Adrenal gland (tissue), 9 donors: ENCODE measurements at regions not wholly inside any gene's neighbourhood (a gene's known extent, or its start where the extent isn't known, plus 50 kb on each side); places are given as distances from the start of the nearest gene placed in this dataset.
"Not testable (repeated sequence)": the region's sequence is repeated elsewhere in the genome, so short reads cannot be mapped to it uniquely, and the experiment has no call there.

Source experiments
- DNase-seq, 7 donors: peaks; one replicate each; pipeline ENCODE4 v3.0.0-alpha.2; 2019 to 2020
- H3K27ac ChIP-seq, 5 donors: fragments of 200-600 bp; sonication (generic) in 4 of 5; 1 replicate in 3 of 5; 2 replicates in 2 of 5; pipeline versions ENCODE4 v1.5.1 to v1.8.0; 2016 to 2020; ENCODE audit warnings: mild to moderate bottlenecking in 1 of 5
- H3K27me3 ChIP-seq: fragments of 200-600 bp; 2 replicates; pipeline ENCODE4 v1.8.0; 2021
- H3K36me3 ChIP-seq, 2 donors: fragments of 200-600 bp; replicated peaks in 1 of 2; 1 replicate in 1 of 2; 2 replicates in 1 of 2; pipeline versions ENCODE4 v1.5.1 to v1.8.0; 2018 to 2022
- H3K4me1 ChIP-seq, 2 donors: fragments of 200-600 bp; replicated peaks in 1 of 2; 1 replicate in 1 of 2; 2 replicates in 1 of 2; pipeline versions ENCODE4 v1.5.1 to v1.8.0; 2018 to 2021
- H3K4me3 ChIP-seq, 4 donors: fragments of 200-600 bp; sonication (generic) in 3 of 4; one replicate each; pipeline ENCODE4 v1.5.1; 2016 to 2018
- H3K9me3 ChIP-seq, 3 donors: fragments of 200-600 bp; sonication (generic) in 1 of 3; replicated peaks in 1 of 3; 1 replicate in 2 of 3; 2 replicates in 1 of 3; pipeline versions ENCODE4 v1.5.1 to v1.8.0; 2016 to 2021
- CTCF ChIP-seq, 6 experiments: fragments of 450-650 bp in 4 of 6; fragments of 200-600 bp in 2 of 6; sonication (generic) in 1 of 6; IDR thresholded peaks; 1 replicate in 5 of 6; 2 replicates in 1 of 6; pipeline versions ENCODE4 v1.5.1 to v1.8.0; 2016 to 2021; ENCODE audit warnings: antibody characterized with exemption in 6 of 6, mild to moderate bottlenecking in 2 of 6, moderate library complexity in 1 of 6
- POLR2A ChIP-seq, 2 donors: fragments of 450-650 bp; IDR thresholded peaks; one replicate each; pipeline ENCODE4 v1.6.1; 2017; ENCODE audit warnings: antibody characterized with exemption in 2 of 2, mild to moderate bottlenecking in 2 of 2, moderate library complexity in 1 of 2
- WGBS, 4 donors: extraction: QIAGEN DNeasy Blood & Tissue Kit in 2 of 4; methylation state at CpG; one replicate each; pipeline versions ENCODE4 v1.1.5 to v1.1.7; 2013 to 2017; 5-methylcytosine and 5-hydroxymethylcytosine counted together
- intact Hi-C, 2 donors: fragments of 100-400 bp; cut with DNase I; formaldehyde crosslinking; loops; one replicate each; pipeline versions ENCODE4 v1.14.1 to v1.15.0; 2022 to 2023
- donor health status: healthy with polysubstance abuse.
- donor health status: Bipolar disorder and iron deficiency.
- donor health status: DM: yes; HTN: yes; CAD: no.
- donor health status: DM: no; HTN: no; CAD: no.
- donor health status: DM: no; HTN: no; CAD: no.

GRCh38 chr1:185432948-185433347, 115.9 kb upstream of the IVNS1ABP start:
- Histone ChIP-seq H3K36me3 (no peaks in the 10 kb centered on the region), H3K27me3 (no peaks in the 10 kb centered on the region), H3K9me3 (no peaks in the 10 kb centered on the region), H3K27ac (no peak overlapping the region), H3K4me1 (no peaks in the 10 kb centered on the region), H3K4me3 (no peak overlapping the region)
- no peak for DNase-seq
- intact Hi-C loops, result no loop called here
- WGBS, 4 donors, result 89 to 98% (median 95%) methylated on average over 1 to 2 of the region's 2 CpGs
- no peak for TF ChIP-seq CTCF (IDR thresholded peaks at IDR 0.05)
- TF ChIP-seq POLR2A (IDR thresholded peaks at IDR 0.05), result no peak

- no peak for DNase-seq
- H3K27ac ChIP-seq, result no peak overlapping the region
- no peaks in the 10 kb centered on the region for H3K36me3 ChIP-seq
- WGBS, 4 donors, result 69 to 85% (median 77%) methylated on average over 5 of the region's 5 CpGs
- intact Hi-C loops, result no loop called here
- H3K4me1 ChIP-seq, result peaks cover 0 to 6% of the 10 kb centered on the region in 2 donors
- TF ChIP-seq POLR2A (IDR thresholded peaks at IDR 0.05), result no peak
- no peak for TF ChIP-seq CTCF (IDR thresholded peaks at IDR 0.05)
- no peak overlapping the region for H3K4me3 ChIP-seq
- no peaks in the 10 kb centered on the region for H3K9me3 ChIP-seq
- H3K27me3 ChIP-seq, result no peaks in the 10 kb centered on the region
Measured at GRCh38 chr1:185431612-185432011, 114.6 kb upstream of the IVNS1ABP start.

- intact Hi-C loops, result loop anchor here (10.0 kb wide), 2 partner anchors 245 to 255 kb away; no protein-coding TSS in a partner anchor
- H3K36me3 ChIP-seq, DNase-seq, H3K4me1 ChIP-seq, H3K27me3 ChIP-seq, H3K4me3 ChIP-seq, H3K27ac ChIP-seq, H3K9me3 ChIP-seq: not testable (repeated sequence)
- 92 to 97% (median 94%) methylated on average over 1 of the region's 1 CpG for WGBS, 4 donors
Measured at GRCh38 chr1:185429668-185430067, 112.6 kb upstream of the IVNS1ABP start.

GRCh38 chr1:185427776-185428175, 110.7 kb upstream of the IVNS1ABP start:
- no peak for DNase-seq
- TF ChIP-seq POLR2A (IDR thresholded peaks at IDR 0.05), result no peak
- TF ChIP-seq CTCF (IDR thresholded peaks at IDR 0.05), result no peak
- H3K36me3 ChIP-seq, result no peaks in the 10 kb centered on the region
- peaks cover 0 to 8% of the 10 kb centered on the region in 2 donors for H3K4me1 ChIP-seq
- no peak overlapping the region for H3K27ac ChIP-seq
- H3K4me3 ChIP-seq, result no peak overlapping the region
- 80 to 85% (median 84%) methylated on average over 3 of the region's 3 CpGs for WGBS, 4 donors
- H3K9me3 ChIP-seq, result no peaks in the 10 kb centered on the region
- no peaks in the 10 kb centered on the region for H3K27me3 ChIP-seq
- intact Hi-C loops, result loop anchor here (10.0 kb wide), 2 partner anchors 247 to 257 kb away; no protein-coding TSS in a partner anchor

GRCh38 chr1:185427264-185427663, 110.2 kb upstream of the IVNS1ABP start:
- H3K4me3 ChIP-seq, result no peak overlapping the region
- no peak for TF ChIP-seq POLR2A (IDR thresholded peaks at IDR 0.05)
- no peak for TF ChIP-seq CTCF (IDR thresholded peaks at IDR 0.05)
- no peaks in the 10 kb centered on the region for H3K36me3 ChIP-seq
- no peak for DNase-seq
- H3K27ac ChIP-seq, result no peak overlapping the region
- intact Hi-C loops, result loop anchor here (10.0 kb wide), 2 partner anchors 248 to 258 kb away; no protein-coding TSS in a partner anchor
- no peaks in the 10 kb centered on the region for H3K27me3 ChIP-seq
- H3K9me3 ChIP-seq, result no peaks in the 10 kb centered on the region
- WGBS, 4 donors, result 48 to 77% (median 65%) methylated on average over 2 of the region's 2 CpGs
- peaks cover 0 to 8% of the 10 kb centered on the region in 2 donors for H3K4me1 ChIP-seq
